ENCODE measurements at regions not wholly inside any gene's neighbourhood (a gene's known extent, or its start where the extent isn't known, plus 50 kb on each side); places are given as distances from the start of the nearest gene placed in this dataset.
"Not testable (repeated sequence)": the region's sequence is repeated elsewhere in the genome, so short reads cannot be mapped to it uniquely, and the experiment has no call there.

DNA sequence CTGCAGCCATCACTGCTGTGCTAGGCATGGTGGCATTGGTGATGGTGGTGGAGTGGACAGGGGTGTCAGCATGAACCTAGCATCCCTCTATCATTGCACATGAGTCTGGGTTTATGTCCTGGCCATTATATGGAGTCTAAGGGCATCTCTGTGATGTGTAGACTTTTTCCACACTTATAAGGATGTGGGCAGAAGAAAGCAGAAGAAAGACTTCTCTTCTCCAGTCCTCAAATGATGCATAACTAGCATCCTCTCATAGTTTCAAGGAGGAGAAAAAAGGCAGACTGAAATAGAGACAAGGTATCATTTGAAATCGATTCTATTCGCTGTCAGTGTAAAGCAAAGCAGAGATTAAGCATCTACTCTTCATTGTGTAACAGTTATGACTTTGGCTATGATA is 140.0 kb upstream of the ATXN1 start:
- intact Hi-C loops (cut with DNase I; ENCODE audit: low total_unique reads), result no loop called here
- WGBS, 2 donors, result 87 to 91% methylated on average over 2 of the region's 2 CpGs
- TF ChIP-seq, protein P1, sequence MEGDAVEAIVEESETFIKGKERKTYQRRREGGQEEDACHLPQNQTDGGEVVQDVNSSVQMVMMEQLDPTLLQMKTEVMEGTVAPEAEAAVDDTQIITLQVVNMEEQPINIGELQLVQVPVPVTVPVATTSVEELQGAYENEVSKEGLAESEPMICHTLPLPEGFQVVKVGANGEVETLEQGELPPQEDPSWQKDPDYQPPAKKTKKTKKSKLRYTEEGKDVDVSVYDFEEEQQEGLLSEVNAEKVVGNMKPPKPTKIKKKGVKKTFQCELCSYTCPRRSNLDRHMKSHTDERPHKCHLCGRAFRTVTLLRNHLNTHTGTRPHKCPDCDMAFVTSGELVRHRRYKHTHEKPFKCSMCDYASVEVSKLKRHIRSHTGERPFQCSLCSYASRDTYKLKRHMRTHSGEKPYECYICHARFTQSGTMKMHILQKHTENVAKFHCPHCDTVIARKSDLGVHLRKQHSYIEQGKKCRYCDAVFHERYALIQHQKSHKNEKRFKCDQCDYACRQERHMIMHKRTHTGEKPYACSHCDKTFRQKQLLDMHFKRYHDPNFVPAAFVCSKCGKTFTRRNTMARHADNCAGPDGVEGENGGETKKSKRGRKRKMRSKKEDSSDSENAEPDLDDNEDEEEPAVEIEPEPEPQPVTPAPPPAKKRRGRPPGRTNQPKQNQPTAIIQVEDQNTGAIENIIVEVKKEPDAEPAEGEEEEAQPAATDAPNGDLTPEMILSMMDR (IDR thresholded peaks at IDR 0.05), result no peak
- no peak for TF ChIP-seq POLR2A (IDR thresholded peaks at IDR 0.05)
- no peak overlapping the region for H3K4me3 ChIP-seq (ENCODE audit: low read depth, poor library complexity, severe bottlenecking)
- no peak for DNase-seq (ENCODE audit: low spot score in 2 of 2)

DNA sequence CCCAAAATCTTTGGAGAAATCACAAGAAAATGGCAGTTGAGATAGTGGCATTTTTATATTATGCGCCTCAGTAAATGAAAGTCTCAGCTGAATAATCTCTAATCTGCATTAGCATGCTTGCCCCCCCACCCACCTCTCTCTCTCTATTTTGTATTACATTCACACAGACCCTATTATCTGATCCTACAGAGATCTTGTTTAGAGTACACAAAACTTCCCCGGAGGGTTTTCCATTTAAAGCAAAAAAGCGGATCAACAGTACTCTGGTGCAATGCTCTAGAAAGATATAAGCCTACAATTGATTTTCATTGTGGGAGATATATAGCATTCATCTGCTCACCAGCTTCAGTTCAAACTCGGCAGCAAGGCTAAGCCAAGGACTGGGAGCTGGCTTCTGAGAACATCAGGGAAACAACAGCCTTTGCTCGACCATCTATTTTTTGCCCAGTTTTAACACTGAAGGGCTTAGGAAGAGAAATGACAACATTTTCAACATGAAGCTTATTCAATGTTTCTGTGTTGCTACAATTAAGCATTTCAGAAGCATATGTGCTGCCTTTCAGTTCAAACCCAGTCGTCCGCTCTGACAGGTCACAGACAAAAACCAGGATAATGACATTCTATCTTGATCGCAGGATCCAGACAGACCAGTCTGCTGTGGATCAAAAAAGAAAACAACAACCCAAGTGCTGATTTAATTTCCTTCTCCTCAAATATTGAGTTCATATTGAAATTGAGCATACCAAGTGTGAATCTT is 137.6 kb upstream of the ATXN1 start:
- H3K4me3 ChIP-seq (ENCODE audit: low read depth, poor library complexity, severe bottlenecking), result no peak overlapping the region
- DNase-seq (ENCODE audit: low spot score in 2 of 2), result no peak
- TF ChIP-seq POLR2A (IDR thresholded peaks at IDR 0.05), result no peak
- TF ChIP-seq, protein P1 (IDR thresholded peaks at IDR 0.05), result no peak
- intact Hi-C loops (cut with DNase I; ENCODE audit: low total_unique reads), result no loop called here
- 62 to 67% methylated on average over 8 of the region's 8 CpGs for WGBS, 2 donors

DNA sequence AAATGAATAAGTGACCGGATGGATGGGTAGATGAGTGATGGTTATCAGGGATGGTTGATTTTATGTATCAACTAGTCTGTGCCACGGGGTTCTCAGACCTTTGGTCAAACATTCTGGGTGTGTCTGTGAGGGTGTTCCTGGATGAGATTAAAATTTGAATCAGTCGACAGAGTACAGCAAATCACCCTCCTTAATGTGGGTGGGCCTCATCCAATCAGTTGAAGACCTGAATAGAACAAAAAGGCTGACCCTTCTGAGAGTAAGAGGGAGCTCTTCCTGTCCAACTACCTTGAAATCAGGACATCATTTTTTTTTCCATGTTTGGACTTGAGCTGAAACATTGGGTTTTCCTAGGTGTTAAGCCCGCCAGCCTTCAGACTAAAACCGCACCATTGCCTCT is 136.4 kb upstream of the ATXN1 start:
- intact Hi-C loops (cut with DNase I; ENCODE audit: low total_unique reads), result no loop called here
- TF ChIP-seq, protein P1 (IDR thresholded peaks at IDR 0.05), result no peak
- no peak for TF ChIP-seq POLR2A (IDR thresholded peaks at IDR 0.05)
- DNase-seq (ENCODE audit: low spot score in 2 of 2), result no peak
- 95 to 96% methylated on average over 5 of the region's 5 CpGs for WGBS, 2 donors
- no peak overlapping the region for H3K4me3 ChIP-seq (ENCODE audit: low read depth, poor library complexity, severe bottlenecking)

DNA sequence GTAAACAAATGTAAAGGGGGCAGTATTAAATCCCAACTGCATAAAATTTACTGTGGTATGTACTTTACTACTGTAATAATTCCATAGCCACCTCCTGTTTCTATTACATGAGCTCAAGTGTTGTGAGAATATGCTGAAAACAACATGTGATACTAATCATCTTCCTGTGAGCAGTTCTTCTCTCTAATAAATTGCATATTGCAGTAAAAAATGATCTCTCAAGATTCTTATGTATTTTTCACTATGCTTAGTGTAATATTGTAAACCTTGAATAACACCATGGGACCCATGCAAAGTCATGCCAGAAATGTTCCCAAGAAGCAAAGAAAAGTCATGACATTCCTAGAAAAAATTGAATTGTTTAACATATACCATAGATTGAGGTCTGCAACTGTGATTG is 133.0 kb upstream of the ATXN1 start:
- no peak for DNase-seq (ENCODE audit: low spot score in 2 of 2)
- intact Hi-C loops (cut with DNase I; ENCODE audit: low total_unique reads), result no loop called here
- H3K4me3 ChIP-seq (ENCODE audit: low read depth, poor library complexity, severe bottlenecking), result no peak overlapping the region
- TF ChIP-seq, protein P1 (IDR thresholded peaks at IDR 0.05), result no peak
- TF ChIP-seq POLR2A (IDR thresholded peaks at IDR 0.05), result no peak

DNA sequence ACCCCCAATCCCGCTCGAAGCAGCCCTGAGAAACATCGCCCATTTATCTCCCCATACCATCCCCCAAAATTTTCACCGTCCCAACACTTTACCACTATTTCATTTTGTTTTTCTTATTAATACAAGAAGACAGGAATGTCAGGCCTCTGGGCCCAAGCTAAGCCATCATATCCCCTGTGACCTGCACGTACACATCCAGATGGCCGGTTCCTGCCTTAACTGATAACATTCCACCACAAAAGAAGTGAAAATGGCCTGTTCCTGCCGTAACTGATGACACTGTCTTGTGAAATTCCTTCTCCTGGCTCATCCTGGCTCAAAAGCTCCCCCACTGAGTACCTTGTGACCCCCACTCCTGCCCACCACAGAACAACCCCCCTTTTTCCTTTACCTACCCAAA is 129.8 kb upstream of the ATXN1 start:
- WGBS, 2 donors, result 98% methylated on average over 7 of the region's 7 CpGs
- intact Hi-C loops (cut with DNase I; ENCODE audit: low total_unique reads); H3K4me3 ChIP-seq (ENCODE audit: low read depth, poor library complexity, severe bottlenecking); DNase-seq (ENCODE audit: low spot score in 2 of 2): not testable (repeated sequence)

DNA sequence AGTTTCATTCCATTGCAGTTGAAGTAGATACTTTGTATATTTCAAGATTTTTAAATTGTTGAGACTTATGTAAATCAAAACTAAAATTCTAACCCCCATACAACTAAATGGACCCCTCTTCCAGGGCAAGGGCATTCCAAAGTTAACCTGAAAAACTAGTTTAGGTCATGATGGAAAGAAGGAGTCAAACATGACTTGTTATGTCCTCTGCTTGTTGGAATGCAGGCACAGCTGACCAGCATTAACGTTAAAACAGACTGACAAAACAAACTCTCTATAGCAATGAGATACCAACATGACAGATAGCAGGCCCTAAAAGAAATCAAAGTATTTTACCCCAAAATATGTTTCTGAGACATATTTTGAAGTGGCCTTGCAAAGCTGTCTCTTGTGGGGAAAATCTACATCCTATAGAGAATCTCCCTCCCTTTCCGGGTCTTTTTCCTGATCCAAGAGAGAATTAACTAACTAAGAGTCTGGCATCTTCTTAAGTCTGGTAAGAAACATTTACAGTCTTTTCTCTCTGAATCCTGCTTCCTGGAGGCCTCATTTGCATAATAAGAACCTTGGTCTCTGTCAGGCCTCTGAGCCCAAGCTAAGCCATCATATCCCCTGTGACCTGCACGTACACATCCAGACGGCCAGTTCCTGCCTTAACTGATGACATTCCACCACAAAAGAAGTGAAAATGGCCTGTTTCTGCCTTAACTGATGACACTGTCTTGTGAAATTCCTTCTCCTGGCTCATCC is 124.3 kb upstream of the ATXN1 start:
- WGBS, 2 donors, result 77 to 93% methylated on average over 4 of the region's 4 CpGs
- DNase-seq (ENCODE audit: low spot score in 2 of 2), result no peak
- no peak overlapping the region for H3K4me3 ChIP-seq (ENCODE audit: low read depth, poor library complexity, severe bottlenecking)
- TF ChIP-seq POLR2A (IDR thresholded peaks at IDR 0.05), result no peak
- TF ChIP-seq, protein P1 (IDR thresholded peaks at IDR 0.05), result no peak
- intact Hi-C loops (cut with DNase I; ENCODE audit: low total_unique reads), result no loop called here
